ENCODE measurements at regions not wholly inside any gene's neighbourhood (a gene's known extent, or its start where the extent isn't known, plus 50 kb on each side); places are given as distances from the start of the nearest gene placed in this dataset.

DNA sequence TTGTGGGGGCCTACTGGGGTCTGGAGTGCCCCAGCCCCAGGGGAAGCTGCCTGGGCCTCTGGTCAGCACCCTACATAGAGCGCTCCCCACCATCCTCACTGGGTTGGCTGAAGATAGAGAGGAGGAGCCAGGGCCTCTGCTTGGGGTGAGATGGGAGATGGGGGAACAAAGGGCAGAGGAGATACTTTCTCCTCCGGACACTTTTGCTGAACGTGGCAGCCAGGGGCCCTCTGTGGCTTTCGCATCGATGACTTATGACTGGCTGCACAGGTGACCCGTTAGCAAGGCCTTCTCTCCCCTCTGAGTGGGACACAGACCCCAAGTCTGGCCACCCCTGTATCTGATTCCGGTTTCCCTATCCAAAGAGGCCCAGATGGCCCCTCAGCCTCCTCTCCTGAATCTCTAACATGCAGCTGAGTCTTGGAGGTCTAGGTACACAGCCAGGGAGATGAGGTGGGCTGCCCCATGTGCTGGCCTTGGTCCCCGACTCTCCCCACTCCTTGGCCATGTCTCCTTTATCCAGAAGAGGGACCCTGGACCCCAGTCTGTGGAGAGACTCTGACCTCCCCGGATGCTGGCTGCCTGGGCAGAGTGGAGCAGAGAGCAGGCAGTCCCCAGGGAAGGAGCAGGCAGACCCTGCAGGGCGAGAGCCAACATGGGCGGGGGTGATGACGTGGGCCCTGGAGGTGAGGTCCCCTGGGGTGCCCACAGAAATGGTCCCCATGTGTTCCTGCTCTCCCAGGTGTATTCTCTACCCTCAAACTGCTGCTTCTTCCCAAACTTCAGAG lies 59.3 kb upstream of the NECTIN1 start:
- DNase-seq: no peak

GRCh38 chr11:119787074-119787461 lies 58.1 kb upstream of the NECTIN1 start:
- no peak for DNase-seq

DNA sequence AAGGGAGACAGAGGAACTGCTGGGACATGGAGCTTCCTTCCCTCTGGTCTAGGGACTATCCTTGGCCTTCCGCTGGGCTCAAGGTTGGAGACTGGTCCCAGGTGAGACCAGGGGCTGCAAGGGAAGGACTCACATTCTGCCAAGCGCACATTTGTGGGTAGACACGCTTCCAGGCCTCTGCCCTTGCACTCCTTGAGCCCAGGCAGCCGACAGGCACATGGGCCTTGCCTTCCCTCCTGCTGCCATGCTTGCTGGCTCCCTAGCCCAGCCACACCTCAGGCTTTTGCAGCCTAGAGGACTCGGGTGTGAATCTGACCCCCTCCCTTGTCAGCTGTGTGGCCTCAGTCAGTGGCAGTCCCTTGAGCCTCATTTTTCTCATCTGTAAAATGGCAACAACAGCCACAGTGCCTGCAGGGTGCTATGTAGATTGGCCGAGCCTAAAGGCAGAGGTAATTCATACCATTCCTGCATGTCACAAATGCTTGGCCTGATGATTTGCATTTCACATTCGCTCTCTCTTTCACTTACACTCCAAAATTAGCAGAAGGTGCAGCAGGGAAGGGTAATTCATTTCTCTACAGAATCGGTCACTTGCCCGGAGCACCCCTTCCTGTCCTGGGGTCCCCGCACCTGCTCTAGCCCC lies 57.6 kb upstream of the NECTIN1 start:
- no peak for DNase-seq

- no peak for DNase-seq
Observed at GRCh38 chr11:119785131-119785530, 56.1 kb upstream of the NECTIN1 start.

DNA sequence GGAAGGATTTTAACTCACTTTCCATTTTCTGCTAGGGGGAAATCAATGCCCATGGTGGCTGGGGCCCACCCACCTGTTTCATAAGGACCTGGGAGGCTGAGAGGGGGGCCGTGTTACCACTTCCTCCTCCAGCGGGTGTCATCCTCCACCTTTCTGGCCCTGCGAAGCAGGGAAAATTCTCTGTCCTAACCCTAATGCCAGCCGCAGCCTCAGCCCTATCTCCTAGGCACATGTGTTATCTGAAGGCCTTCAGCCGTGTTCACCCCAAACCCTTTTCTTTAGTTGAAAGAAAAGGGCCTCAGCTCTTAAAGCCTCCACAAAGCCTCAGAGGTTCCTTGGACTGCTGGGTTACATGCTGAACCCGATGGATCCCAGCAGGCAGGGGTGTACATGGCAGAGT lies 55.4 kb upstream of the NECTIN1 start:
- no peak for DNase-seq

GRCh38 chr11:119783466-119784400 lies 54.7 kb upstream of the NECTIN1 start:
- no peak for DNase-seq

DNA sequence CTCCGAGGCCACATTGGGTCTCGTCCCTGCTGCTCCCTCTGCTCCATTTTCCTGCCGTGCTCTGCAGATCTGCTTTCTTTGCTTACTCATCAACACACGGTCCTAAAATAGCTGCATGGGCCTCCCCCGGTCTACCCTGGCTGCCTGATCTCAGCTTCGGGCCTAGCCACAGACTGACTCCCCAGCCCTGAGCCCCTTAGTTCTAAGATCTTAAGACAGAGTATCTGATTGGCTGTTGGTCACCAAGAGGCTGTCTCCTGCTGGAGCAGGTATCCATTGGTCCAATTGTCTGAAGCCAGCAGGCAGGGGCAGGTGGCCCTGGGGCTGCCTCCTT lies 53.7 kb upstream of the NECTIN1 start:
- DNase-seq: no peak

- no peak for DNase-seq
Observed at GRCh38 chr11:119782006-119782738, 53.2 kb upstream of the NECTIN1 start.

- no peak for DNase-seq
Observed at GRCh38 chr11:119780222-119780953, 51.4 kb upstream of the NECTIN1 start.

DNA sequence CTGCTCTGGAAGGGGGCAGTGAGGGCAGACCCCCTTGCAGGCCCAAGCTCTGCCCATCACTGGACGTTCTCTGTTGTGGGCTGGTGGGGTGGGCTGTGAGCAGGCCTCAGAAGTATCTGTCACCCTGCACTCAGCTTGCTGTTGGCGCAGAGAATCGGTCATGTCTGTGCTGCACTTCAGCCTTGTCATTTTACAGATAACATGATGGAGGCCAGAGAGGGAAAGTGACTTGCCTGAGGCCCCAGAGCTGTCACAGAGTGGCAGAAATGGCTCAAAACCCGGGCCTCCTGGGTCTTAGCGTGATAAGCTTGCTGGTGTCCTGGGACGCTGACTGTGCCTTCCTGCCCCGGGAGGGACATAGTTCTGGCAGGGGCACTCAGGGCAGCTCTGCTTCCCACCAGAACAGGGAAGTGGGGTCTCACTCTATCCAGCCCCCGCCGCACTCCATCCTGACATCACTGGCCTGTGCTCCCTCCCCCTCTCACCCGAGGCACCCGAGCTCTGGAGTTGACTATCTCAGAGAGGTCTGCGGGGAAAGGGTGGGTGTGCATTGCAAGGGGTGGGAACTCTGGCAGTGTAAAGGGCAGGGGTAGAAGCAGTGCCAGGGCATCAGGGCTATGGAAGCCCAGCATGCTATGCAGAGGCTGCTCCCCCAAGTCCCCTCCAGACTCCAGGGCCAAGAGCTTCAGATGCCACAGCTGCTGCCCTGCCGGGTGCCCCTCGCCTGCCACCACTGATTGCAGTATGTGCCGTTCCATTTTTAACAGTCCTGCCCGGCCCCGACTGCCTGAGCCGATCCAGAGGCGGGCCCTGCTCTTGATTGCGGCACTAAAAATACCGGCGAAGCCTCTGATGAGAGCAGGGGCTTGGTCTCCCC lies 50.4 kb upstream of the NECTIN1 start:
- DNase-seq: no peak

Data from NCI-H774 (cell line).